ENCODE measurements at regions not wholly inside any gene's neighbourhood (a gene's known extent, or its start where the extent isn't known, plus 50 kb on each side); places are given as distances from the start of the nearest gene placed in this dataset.

GRCh38 chr1:172746091-172746949 lies 87.4 kb downstream of the FASLG start:
- peak; percentile 78 for DNase-seq (ENCODE audit: low read depth, low spot score)
- in situ Hi-C loops (cut with HindIII; ENCODE audit: low pct_unique_long_range_greater_than_20kb, low sequenced_read_pairs), result no loop called here

DNA sequence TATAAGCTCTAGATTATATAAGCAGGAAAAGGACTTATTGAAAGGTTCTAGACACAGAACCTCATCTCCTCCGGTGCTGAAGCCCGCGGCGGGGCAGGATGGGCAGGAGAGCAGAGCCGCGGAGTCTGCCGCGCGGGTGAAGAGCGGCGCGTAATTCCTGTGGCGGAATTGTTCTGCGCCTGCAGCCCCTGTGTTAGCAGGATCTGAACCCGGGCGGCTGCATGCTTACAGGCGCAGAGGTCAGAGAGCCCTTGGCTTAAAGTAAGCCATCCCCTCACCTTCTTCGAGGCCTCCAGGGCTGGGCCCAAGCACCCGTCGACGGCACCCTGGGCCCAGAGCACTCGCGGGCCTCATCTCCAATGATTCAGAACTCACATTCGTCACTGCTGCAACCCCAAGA lies 89.3 kb downstream of the FASLG start:
- in situ Hi-C loops (cut with HindIII; ENCODE audit: low pct_unique_long_range_greater_than_20kb, low sequenced_read_pairs), result no loop called here

DNA sequence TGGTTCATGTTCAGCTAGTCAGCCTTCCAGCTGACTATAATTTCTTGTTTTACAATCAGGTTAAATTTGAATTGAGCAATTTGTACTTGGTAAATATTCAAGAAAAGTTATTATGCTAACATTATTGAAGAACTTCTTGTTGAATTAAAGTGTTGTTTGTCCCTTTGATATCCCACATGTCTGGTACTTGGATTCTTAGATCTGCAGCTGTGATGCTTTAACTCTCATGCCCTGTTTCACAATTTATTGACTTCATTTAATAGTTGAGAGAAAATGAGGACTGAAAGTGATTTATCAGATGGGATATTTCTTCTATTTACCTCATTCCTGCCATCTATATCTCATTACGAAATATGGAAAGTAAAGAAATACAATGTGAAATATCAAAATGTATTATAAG lies 92.8 kb downstream of the FASLG start:
- in situ Hi-C loops (cut with HindIII; ENCODE audit: low pct_unique_long_range_greater_than_20kb, low sequenced_read_pairs), result no loop called here
- no peak for DNase-seq (ENCODE audit: low read depth, low spot score)

More for the DNA sequence above, 89.3 kb downstream of the FASLG start:
- DNase-seq (ENCODE audit: low read depth, low spot score), result no peak

DNA sequence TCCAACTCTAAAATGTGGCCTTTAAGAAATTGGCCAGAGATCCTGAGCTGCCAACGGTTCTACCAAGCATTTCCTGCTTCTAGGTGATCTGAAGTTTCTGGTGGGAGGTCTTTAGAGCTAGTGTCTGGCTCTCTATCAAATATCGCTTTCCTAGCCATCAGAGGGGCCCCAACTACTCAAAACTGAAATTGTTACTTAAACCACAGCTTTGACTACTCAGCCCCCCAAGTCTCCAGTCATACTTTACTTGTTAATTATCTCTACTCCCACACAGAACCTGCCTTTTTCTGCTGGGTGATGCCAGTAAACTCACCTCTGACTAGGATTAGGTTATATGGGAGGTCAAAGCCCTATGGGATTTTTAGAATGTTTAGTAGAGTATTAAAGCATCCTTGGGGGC lies 95.1 kb downstream of the FASLG start:
- no peak for DNase-seq (ENCODE audit: low read depth, low spot score)
- in situ Hi-C loops (cut with HindIII; ENCODE audit: low pct_unique_long_range_greater_than_20kb, low sequenced_read_pairs), result no loop called here

DNA sequence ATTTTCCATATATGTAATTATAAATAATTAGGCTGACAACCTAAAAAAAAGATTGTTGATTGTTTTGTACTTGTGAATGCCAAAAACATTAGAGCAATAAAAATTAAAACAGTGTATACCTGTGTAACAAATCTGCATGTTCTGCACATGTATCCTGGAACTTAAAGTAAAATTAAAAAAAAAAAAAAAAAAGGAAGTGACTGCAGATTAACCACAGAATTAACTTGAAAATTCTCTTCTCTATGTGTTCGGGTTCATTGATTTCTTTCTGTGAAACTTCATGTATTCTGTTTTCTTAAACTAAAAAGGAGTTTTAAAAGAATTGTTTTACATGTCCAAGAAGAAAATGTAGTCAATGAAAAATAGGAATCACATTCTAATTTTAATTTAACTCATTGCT lies 95.7 kb downstream of the FASLG start:
- no peak for DNase-seq (ENCODE audit: low read depth, low spot score)
- in situ Hi-C loops (cut with HindIII; ENCODE audit: low pct_unique_long_range_greater_than_20kb, low sequenced_read_pairs), result no loop called here

DNA sequence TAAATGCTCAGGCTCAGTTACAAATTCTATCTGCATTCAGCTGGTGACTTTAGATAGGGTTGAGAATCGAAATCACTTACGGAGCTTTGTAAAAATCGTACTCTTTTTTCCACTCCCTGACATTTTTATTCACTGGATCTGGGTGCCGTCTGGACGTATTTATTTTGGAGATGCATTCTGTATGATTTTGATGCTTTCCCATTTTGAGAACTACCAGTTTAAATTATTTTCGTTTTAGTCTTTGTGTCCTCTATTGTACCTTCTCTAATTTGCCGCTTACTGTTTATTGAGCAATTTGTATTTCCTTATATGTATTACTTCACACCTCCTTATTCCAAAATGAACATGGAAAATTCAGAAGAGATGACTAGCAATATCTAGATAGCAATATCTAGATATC lies 96.2 kb downstream of the FASLG start:
- in situ Hi-C loops (cut with HindIII; ENCODE audit: low pct_unique_long_range_greater_than_20kb, low sequenced_read_pairs), result no loop called here
- no peak for DNase-seq (ENCODE audit: low read depth, low spot score)

DNA sequence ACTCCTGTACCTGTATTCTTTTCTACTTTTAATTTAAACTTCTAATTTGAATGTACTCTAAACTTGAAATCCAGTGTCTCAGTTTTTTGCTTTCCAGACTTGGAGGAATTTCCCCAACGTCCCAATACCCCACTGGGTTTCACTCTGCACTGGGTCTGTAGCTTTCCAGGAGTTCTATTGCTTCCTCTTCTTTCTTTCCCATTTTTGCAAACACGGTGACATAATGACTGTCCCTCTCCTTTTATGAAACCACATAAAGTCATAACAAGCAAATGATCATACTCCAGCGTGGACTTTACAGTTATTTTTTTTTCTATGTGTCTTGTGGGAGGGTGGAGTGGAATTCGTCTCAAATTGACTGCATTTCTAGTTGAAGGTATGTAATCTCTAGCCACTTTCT lies 97.1 kb downstream of the FASLG start:
- in situ Hi-C loops (cut with HindIII; ENCODE audit: low pct_unique_long_range_greater_than_20kb, low sequenced_read_pairs), result no loop called here
- DNase-seq (ENCODE audit: low read depth, low spot score), result no peak

DNA sequence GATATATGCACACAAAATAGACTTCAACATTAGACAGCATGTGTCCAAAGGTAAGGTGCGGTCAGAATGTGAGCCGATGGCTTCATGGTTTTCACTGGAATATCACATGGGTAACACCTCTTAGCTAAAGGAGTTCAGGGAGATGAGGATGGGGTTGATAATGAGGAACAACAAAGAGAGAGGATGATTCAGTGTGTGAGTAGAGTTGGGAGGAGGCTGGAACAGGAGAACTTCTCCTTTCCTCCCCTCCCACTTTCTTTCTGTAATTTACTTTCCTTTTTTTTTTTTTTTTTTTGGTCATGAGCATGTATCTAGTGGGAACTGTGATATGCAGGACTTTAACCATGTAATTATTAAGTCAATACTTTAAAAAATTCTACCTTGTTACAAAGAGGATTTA lies 99.4 kb downstream of the FASLG start:
- DNase-seq (ENCODE audit: low read depth, low spot score), result no peak
- in situ Hi-C loops (cut with HindIII; ENCODE audit: low pct_unique_long_range_greater_than_20kb, low sequenced_read_pairs), result no loop called here

DNA sequence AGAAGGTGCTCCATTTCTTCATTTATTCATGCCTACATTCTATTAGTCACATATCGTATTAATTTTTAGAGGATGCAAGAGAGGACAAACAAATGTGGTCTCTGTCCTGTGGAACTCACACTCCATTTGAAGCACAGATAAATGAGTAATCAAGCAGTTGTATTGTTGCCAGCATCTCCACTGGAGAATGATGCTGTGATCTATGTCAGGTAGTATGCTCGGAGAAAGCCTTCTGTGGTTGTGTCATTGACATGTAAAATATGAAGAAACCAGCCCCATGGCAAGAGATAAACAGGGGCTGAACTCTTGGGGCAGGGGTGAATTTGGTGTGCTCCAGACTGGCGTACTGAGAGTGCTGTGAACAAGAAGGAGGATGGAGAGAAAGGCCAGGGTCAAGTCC lies 101.2 kb downstream of the FASLG start:
- DNase-seq (ENCODE audit: low read depth, low spot score), result no peak
- in situ Hi-C loops (cut with HindIII; ENCODE audit: low pct_unique_long_range_greater_than_20kb, low sequenced_read_pairs), result no loop called here

DNA sequence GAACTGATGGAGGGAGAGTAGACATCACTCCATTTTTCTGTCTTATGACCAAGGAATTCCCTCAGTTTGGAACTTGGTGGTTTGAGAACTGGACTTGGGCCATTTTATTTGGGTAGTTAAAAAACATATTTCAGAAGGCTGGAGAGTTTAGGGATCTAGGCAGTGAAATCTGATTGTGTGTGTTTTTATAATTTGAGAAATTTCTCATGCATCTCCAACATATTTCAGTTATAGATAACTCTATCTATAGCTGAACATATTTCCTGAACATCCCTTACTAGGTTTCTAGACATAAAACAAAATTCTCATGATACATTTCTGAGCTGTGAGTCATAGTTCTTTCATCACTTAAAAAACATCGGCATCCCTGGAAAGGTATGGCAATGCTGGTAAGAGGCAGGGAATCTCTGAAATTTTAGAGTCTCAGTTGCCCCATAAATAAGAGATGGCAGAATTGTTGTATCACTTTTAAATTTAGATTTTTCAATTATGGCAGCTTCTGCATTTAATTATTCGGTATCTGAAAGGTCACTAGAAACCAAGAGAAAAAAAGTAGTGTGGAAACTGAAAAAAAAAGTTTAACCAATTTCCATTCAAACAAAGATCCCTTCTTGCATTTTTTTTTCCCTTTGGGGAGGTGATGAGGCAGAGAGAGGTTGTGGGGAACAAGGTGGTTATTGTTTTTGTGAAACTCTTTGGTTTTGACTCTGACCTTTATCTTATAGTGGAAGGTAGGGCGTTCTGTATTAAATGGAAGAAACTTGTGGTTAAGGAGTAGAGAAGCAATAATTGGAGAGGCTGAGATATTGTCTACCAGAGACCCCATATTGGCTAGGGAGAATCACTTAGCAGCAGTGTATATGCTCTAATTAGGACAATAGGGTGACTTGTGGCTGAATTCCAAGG lies 102.9 kb downstream of the FASLG start:
- in situ Hi-C loops (cut with HindIII; ENCODE audit: low pct_unique_long_range_greater_than_20kb, low sequenced_read_pairs), result no loop called here
- peak; percentile 87 for DNase-seq (ENCODE audit: low read depth, low spot score)

- in situ Hi-C loops (cut with HindIII; ENCODE audit: low pct_unique_long_range_greater_than_20kb, low sequenced_read_pairs), result no loop called here
- no peak for DNase-seq (ENCODE audit: low read depth, low spot score)
Measured at GRCh38 chr1:172763057-172763456, 104.2 kb downstream of the FASLG start.

DNA sequence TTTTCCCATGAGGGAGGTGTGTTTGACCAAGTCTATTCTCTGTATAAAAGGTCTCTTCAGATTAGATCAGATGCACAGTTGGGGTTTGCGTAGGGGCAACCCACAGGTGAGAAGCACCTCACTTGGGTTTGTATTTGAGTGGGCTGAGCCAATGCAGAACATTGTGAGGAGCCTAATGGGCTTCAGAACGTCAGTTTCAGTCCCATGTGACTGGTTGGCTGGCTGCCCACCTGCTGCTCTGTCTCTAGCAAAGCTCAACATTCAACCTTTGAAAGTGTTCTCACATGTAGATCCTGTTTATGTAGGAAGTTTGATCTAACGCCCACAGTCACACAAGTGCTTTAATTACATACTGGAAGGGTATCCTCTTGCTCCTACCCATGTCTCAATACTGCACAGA lies 105.5 kb downstream of the FASLG start:
- in situ Hi-C loops (cut with HindIII; ENCODE audit: low pct_unique_long_range_greater_than_20kb, low sequenced_read_pairs), result no loop called here

GRCh38 chr1:172766462-172766861 lies 107.6 kb downstream of the FASLG start:
- in situ Hi-C loops (cut with HindIII; ENCODE audit: low pct_unique_long_range_greater_than_20kb, low sequenced_read_pairs), result no loop called here
- DNase-seq (ENCODE audit: low read depth, low spot score), result no peak

More for the DNA sequence above, 105.5 kb downstream of the FASLG start:
- no peak for DNase-seq (ENCODE audit: low read depth, low spot score)

DNA sequence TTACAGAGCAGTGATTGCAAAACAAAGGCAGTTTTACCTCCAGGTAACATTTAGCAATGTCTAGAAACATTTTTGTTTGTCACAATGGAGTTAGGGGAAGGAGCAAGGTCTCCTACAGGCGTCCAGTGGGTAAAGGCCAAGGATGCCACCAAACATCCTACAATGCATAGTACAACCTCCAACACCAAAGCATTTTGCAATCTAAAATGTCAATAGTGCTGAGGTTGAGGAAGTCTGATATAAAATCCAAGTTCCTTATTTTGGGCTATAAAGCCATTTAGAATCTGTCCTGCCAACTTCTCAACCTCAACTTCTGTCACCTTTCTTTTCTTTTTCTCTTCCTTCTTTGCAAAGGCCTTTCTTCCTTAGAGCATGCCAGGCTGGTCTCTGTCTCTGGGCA lies 111.2 kb downstream of the FASLG start:
- DNase-seq (ENCODE audit: low read depth, low spot score), result no peak
- in situ Hi-C loops (cut with HindIII; ENCODE audit: low pct_unique_long_range_greater_than_20kb, low sequenced_read_pairs), result no loop called here

GRCh38 chr1:172774561-172774960 lies 115.7 kb downstream of the FASLG start:
- DNase-seq (ENCODE audit: low read depth, low spot score), result no peak
- in situ Hi-C loops (cut with HindIII; ENCODE audit: low pct_unique_long_range_greater_than_20kb, low sequenced_read_pairs), result no loop called here

DNA sequence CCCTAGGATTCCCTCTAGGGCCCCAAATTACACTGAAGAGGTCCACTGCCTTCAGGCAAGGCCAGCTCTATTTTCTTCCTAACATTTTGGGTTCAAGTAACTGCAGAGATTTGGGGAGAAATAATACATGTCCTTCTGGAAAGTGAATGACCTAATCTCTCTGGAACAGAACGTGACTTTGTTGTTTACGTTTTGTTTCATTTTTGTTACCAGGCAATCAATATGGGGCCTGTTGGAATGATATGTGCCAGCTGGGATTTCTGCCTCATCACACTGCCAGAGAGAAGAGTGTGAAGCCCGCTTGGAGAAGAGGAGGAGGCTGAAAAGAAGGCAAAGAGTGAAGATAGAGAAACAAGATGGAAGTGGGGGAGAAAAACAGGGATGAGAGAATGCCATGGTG lies 116.7 kb downstream of the FASLG start:
- in situ Hi-C loops (cut with HindIII; ENCODE audit: low pct_unique_long_range_greater_than_20kb, low sequenced_read_pairs), result no loop called here
- DNase-seq (ENCODE audit: low read depth, low spot score), result no peak

- DNase-seq (ENCODE audit: low read depth, low spot score), result no peak
- in situ Hi-C loops (cut with HindIII; ENCODE audit: low pct_unique_long_range_greater_than_20kb, low sequenced_read_pairs), result no loop called here
Measured at GRCh38 chr1:172776071-172776470, 117.2 kb downstream of the FASLG start.

DNA sequence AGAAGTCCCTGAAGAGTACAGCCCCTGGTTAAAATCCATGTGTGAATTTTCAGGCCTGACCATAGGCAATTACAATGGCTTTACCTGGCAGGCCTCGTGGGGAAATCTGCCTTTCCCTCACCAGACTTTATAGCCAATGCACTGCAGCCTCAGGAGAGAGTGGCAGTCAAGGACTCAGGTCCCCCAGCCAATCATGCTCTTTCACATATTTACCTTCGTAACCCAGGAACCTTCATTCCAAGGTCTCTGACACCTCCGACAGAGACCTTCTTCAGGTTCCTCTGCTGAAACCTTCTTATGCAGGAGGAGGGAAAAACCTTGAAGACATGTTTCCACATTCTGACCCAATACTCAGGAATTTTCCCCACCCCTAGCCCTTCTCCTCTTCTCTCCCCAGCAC lies 118.9 kb downstream of the FASLG start:
- no peak for DNase-seq (ENCODE audit: low read depth, low spot score)
- in situ Hi-C loops (cut with HindIII; ENCODE audit: low pct_unique_long_range_greater_than_20kb, low sequenced_read_pairs), result no loop called here
